ENCODE measurements at regions not wholly inside any gene's neighbourhood (a gene's known extent, or its start where the extent isn't known, plus 50 kb on each side); places are given as distances from the start of the nearest gene placed in this dataset.
"Not testable (repeated sequence)": the region's sequence is repeated elsewhere in the genome, so short reads cannot be mapped to it uniquely, and the experiment has no call there.

DNA sequence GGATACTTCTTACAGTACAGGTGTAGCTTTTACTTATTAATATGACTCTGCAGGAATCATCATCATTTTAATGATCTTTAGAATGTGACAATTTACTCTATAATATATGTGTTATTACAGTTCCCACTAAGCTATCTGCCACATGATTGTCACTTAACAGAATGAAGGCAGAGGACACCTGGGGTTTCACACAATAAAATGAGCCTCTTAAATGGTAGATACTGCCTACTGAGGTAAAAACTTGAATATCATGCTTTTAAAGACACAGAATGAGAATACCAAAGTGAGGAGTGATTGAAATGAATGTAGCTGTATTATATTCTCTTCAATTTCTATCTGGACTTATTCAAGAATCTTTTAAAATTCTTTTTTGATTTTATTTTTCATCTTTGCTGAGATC is 1255.3 kb upstream of the LRRN3 start:
- no peak for DNase-seq

GRCh38 chr7:109836016-109836415 is 1254.9 kb upstream of the LRRN3 start:
- DNase-seq = no peak

DNA sequence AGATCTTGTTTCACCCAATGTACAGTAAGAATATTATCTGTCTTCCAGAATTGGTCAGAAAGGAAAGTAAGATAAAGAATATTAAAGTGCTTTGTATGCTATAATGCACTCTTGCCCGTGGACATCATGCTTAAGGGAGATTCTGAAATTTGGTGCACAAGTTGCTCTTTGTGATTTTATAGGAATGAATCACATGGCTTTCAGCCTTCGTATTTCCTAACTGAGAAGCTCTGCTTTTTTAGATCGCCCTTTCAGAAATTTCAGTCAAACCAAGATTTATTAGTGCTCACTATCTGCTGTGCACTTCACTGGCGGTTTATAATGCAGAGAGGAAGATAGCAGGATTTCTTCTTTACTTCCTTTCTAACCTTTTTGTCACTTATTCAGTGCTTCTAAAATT is 1248.5 kb upstream of the LRRN3 start:
- no peak for DNase-seq

- peak; percentile 14 for DNase-seq
Observed at GRCh38 chr7:109844362-109844761, 1246.6 kb upstream of the LRRN3 start.

DNA sequence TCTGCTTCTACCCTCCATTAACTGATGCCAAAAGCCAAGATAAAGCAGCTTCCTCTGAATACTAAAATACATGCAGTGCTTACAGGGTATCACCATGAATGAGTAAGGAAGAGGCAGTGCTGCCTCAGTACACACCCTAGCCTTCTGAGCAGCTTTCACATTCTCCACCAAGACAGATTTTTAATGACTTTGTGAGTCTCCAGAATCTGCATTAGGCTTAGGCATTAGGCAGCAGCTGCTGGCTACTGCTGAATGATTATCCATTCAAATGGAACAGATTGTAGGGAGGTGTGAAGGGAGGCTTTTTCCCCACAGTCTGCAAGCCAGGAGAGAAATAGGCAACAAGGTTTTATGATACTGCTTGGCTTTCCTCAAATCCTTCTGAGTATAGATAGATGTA is 1226.7 kb upstream of the LRRN3 start:
- DNase-seq = no peak

GRCh38 chr7:109868215-109868860 is 1222.6 kb upstream of the LRRN3 start:
- no peak for DNase-seq

DNA sequence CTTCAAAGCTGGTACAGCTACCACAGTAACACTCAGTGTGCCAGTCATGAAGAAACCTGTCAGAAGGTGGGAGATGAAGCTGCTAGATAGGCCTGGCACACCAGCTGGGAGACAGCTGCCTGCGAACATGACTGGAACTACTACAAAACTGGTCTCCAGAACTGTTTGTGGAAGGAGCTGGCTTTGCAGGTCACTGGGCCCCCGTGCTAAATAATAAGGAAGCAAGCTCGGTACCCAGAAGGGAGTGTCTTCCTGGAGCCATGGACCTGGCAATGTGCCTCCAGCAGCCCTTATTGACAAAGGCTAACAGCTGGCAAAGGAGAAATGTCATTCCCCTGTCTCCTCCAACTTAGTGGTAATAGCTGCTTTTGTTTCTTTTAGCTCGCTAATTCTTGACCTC is 1217.6 kb upstream of the LRRN3 start:
- no peak for DNase-seq

DNA sequence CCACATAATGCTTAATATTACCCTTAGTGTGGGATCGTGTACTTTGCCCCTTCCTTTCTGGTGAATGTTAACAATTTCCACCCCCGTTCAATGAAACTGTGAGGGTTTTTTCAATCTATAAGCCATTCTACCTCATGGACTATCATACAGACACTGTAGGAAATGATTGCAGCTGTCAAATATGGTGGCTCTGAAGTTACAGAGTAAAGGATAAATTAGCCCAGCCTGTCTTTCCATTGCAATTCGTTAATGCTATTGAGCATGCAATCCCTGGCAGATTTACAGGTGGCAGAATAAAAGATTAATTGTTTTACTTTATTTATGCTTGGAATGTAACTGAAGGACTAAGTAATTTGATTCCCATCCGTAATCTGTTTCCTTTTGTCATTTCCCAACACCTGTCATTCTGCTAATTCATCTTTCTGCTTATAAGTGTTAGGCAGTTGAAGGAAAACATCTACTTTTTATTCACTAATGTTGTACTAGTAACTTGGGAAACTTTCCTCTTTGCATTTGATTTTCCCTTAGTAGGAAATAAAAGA is 1211.6 kb upstream of the LRRN3 start:
- no peak for DNase-seq

- no peak for DNase-seq
Observed at GRCh38 chr7:109890622-109891021, 1200.3 kb upstream of the LRRN3 start.

- no peak for DNase-seq
Observed at GRCh38 chr7:109893231-109893630, 1197.7 kb upstream of the LRRN3 start.

DNA sequence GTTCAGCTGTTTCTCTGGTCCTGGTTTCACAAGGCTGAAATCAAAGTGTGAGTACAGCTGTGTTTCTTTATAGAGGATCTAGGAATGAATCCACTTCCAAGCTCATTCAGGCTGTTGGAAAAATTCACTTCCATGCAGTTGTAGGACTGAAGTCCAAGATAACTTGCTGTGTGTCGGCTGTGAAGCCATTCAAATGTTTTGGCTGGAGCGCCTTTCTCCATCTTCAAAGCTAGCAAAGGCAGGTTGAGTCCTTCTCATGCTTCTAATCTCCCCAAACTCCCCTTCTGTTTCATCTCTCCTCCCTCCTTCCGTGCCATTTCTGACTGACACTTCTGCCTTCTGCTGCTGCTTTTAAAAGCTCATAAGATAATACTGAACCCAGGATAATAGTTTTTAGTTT is 1195.4 kb upstream of the LRRN3 start:
- no peak for DNase-seq

GRCh38 chr7:109901926-109902325 is 1189.0 kb upstream of the LRRN3 start:
- DNase-seq = no peak

GRCh38 chr7:109905368-109906065 is 1185.4 kb upstream of the LRRN3 start:
- not testable (repeated sequence) for DNase-seq

GRCh38 chr7:109915670-109916069 is 1175.3 kb upstream of the LRRN3 start:
- no peak for DNase-seq

GRCh38 chr7:109926738-109927137 is 1164.2 kb upstream of the LRRN3 start:
- DNase-seq = no peak

GRCh38 chr7:109930049-109930448 is 1160.9 kb upstream of the LRRN3 start:
- no peak for DNase-seq

- no peak for DNase-seq
Observed at GRCh38 chr7:109939207-109939606, 1151.7 kb upstream of the LRRN3 start.

- no peak for DNase-seq
Observed at GRCh38 chr7:109945820-109946518, 1145.0 kb upstream of the LRRN3 start.

DNA sequence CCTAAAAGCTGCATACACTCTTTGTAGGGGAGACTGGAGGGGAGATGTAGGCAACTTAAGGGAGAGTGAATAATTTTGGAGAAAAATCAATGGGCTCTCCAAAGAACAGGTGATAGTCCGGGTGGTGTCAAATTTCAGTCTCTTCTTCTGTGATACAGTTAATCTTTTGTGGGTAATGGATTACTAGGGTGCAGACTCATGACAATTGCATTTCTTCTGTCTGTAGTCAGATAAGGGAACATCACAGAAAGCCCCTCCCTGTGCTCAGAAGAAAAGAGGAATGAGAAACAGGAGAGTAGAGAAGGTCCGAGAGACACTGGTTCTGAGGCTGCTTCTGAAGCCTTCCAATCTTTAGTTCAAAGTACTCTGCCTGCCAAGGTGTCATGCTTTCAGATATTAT is 1140.7 kb upstream of the LRRN3 start:
- DNase-seq = no peak

GRCh38 chr7:109950821-109951564 is 1139.9 kb upstream of the LRRN3 start:
- DNase-seq = no peak

DNA sequence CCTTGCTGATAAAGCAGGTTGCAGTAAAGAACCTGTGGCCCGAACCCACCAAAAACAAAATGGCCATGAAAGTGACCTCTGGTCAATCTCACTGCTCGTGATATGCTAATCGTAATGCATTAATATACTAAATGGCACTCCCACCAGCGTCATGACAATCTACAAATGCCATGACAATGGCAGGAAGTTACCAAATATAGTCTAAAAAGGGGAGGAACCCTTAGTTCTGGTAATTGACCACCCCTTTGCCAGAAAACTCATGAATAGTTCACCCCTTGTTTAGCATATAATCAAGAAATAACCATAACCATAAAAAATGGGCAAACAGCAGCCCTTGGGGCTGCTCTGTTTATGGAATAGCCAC is 1139.4 kb upstream of the LRRN3 start:
- DNase-seq = no peak

GRCh38 chr7:109955986-109956385 is 1134.9 kb upstream of the LRRN3 start:
- no peak for DNase-seq

GRCh38 chr7:109956916-109957315 is 1134.0 kb upstream of the LRRN3 start:
- no peak for DNase-seq
